CD4-positive, CD25-positive, alpha-beta regulatory T cell (primary cell): ENCODE measurements at regions not wholly inside any gene's neighbourhood (a gene's known extent, or its start where the extent isn't known, plus 50 kb on each side); places are given as distances from the start of the nearest gene placed in this dataset.

ENCODE experiments used
- ATAC-seq, 2 donors: fragments of 150-1000 bp; cut with Tn5 transposase; one replicate each; pipeline ENCODE4 v1.10.0; 2021; ENCODE audit warnings: low read depth in 2 of 2, moderate number of reproducible peaks in 2 of 2, moderate library complexity in 1 of 2
- DNase-seq, 3 donors: peaks; one replicate each; pipeline versions ENCODE4 v3.0.0 to v3.0.0-alpha.2; 2012 to 2022; ENCODE audit warnings: mixed read lengths in 1 of 3
- H3K27ac ChIP-seq: one replicate; pipeline ENCODE4 v1.7.0; 2013; ENCODE audit warnings: mild to moderate bottlenecking, low read length; ENCODE audit not compliant: insufficient read depth, poor library complexity, severe bottlenecking
- H3K27me3 ChIP-seq: one replicate; pipeline ENCODE4 v1.7.0; 2013; ENCODE audit warnings: low read length; ENCODE audit not compliant: control insufficient read depth, insufficient read depth
- H3K36me3 ChIP-seq: one replicate; pipeline ENCODE4 v1.7.0; 2013; ENCODE audit warnings: mild to moderate bottlenecking, low read length, moderate library complexity; ENCODE audit not compliant: control insufficient read depth, insufficient read depth
- H3K4me1 ChIP-seq: 2 replicates; pipeline ENCODE4 v1.7.0; 2013; ENCODE audit warnings: mild to moderate bottlenecking, low read length; ENCODE audit not compliant: insufficient read depth, control insufficient read depth, poor library complexity, severe bottlenecking
- H3K4me3 ChIP-seq: one replicate; pipeline ENCODE4 v1.7.0; 2013; ENCODE audit warnings: low read depth, mild to moderate bottlenecking, low read length, moderate library complexity
- H3K9me3 ChIP-seq, 2 experiments: 1 replicate in 1 of 2; 2 replicates in 1 of 2; pipeline ENCODE4 v1.7.0; 2013; ENCODE audit warnings: low read length in 2 of 2, mild to moderate bottlenecking in 1 of 2, moderate library complexity in 1 of 2; ENCODE audit not compliant: control insufficient read depth in 2 of 2
- H3K27ac Mint-ChIP-seq, 3 donors: one replicate each; pipeline ENCODE4 v1.8.0; 2020 to 2022; ENCODE audit warnings: mild to moderate bottlenecking in 3 of 3, mixed read lengths in 3 of 3, moderate library complexity in 2 of 3
- H3K27me3 Mint-ChIP-seq: one replicate; pipeline ENCODE4 v1.8.0; 2022; ENCODE audit warnings: mild to moderate bottlenecking, mixed read lengths
- H3K36me3 Mint-ChIP-seq: one replicate; pipeline ENCODE4 v1.8.0; 2020; ENCODE audit warnings: mixed read lengths
- H3K4me1 Mint-ChIP-seq, 4 donors: one replicate each; pipeline ENCODE4 v1.8.0; 2020 to 2022; ENCODE audit warnings: mixed read lengths in 4 of 4, mild to moderate bottlenecking in 1 of 4
- H3K4me3 Mint-ChIP-seq, 4 donors: one replicate each; pipeline ENCODE4 v1.8.0; 2020 to 2022; ENCODE audit warnings: mild to moderate bottlenecking in 4 of 4, mixed read lengths in 4 of 4, moderate library complexity in 3 of 4
- H3K9me3 Mint-ChIP-seq, 7 donors: one replicate each; pipeline ENCODE4 v1.8.0; 2020 to 2022; ENCODE audit warnings: mixed read lengths in 7 of 7, mild to moderate bottlenecking in 3 of 7, moderate library complexity in 2 of 7

GRCh38 chr1:36735939-36736730, 253.4 kb upstream of the CSF3R start:
- no peaks in the 10 kb centered on the region for H3K4me1 Mint-ChIP-seq
- H3K4me3 ChIP-seq = no peak overlapping the region
- H3K27ac Mint-ChIP-seq = no peak overlapping the region
- H3K36me3 Mint-ChIP-seq = no peaks in the 10 kb centered on the region
- no peak for ATAC-seq
- peaks cover 4% of the 10 kb centered on the region for H3K27me3 ChIP-seq
- H3K4me3 Mint-ChIP-seq = no peak overlapping the region
- peaks cover 36% of the 10 kb centered on the region for H3K27me3 Mint-ChIP-seq
- peaks cover 0 to 3% of the 10 kb centered on the region in 2 experiments for H3K9me3 ChIP-seq
- peaks cover 0 to 4% (median 0%) of the 10 kb centered on the region in 7 donors for H3K9me3 Mint-ChIP-seq
- no peak overlapping the region for H3K27ac ChIP-seq
- no peaks in the 10 kb centered on the region for H3K4me1 ChIP-seq
- H3K36me3 ChIP-seq = no peaks in the 10 kb centered on the region
- no peak for DNase-seq

- peaks cover 4% of the 10 kb centered on the region for H3K27me3 ChIP-seq
- no peaks in the 10 kb centered on the region for H3K4me1 ChIP-seq
- no peak overlapping the region for H3K27ac ChIP-seq
- ATAC-seq (no peak), DNase-seq (no peak)
- Mint-ChIP-seq H3K27me3 (peaks cover 36% of the 10 kb centered on the region), H3K4me3 (no peak overlapping the region), H3K4me1 (no peaks in the 10 kb centered on the region), H3K9me3 (peaks cover 0 to 4% (median 0%) of the 10 kb centered on the region in 7 donors), H3K27ac (no peak overlapping the region), H3K36me3 (no peaks in the 10 kb centered on the region)
- no peaks in the 10 kb centered on the region for H3K36me3 ChIP-seq
- H3K9me3 ChIP-seq = no peaks in the 10 kb centered on the region
- no peak overlapping the region for H3K4me3 ChIP-seq
Observed at GRCh38 chr1:36735436-36735835, 252.7 kb upstream of the CSF3R start.

GRCh38 chr1:36734356-36734755, 251.6 kb upstream of the CSF3R start:
- no peaks in the 10 kb centered on the region for H3K9me3 ChIP-seq
- H3K27ac Mint-ChIP-seq = no peak overlapping the region
- H3K36me3 ChIP-seq = no peaks in the 10 kb centered on the region
- no peak overlapping the region for H3K4me3 ChIP-seq
- no peak for DNase-seq
- no peaks in the 10 kb centered on the region for H3K36me3 Mint-ChIP-seq
- H3K27me3 Mint-ChIP-seq = peaks cover 36% of the 10 kb centered on the region
- no peaks in the 10 kb centered on the region for H3K4me1 Mint-ChIP-seq
- H3K27ac ChIP-seq = no peak overlapping the region
- no peak overlapping the region for H3K4me3 Mint-ChIP-seq
- peaks cover 4% of the 10 kb centered on the region for H3K27me3 ChIP-seq
- no peaks in the 10 kb centered on the region for H3K4me1 ChIP-seq
- ATAC-seq = no peak
- peaks cover 0 to 4% (median 0%) of the 10 kb centered on the region in 7 donors for H3K9me3 Mint-ChIP-seq

DNA sequence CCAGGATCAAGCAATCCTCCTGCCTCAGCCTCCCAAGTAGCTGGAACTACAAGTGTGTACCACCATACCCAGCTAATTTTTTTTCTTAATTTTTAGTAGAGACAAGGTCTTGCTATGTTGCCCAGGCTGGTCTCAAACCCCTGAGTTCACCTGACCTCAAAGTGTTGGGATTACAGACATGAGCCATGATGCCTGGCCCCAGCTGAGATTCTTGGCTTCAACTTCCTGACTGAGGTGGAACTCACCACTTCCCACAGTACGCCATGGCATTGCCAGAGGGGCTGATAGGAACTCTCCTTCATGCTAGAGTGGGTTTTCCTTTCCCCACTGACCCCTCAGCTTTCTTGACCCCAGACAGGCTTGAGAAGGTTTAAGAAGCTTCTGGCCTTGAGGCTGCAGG, 251.0 kb upstream of the CSF3R start:
- Histone ChIP-seq H3K36me3 (no peaks in the 10 kb centered on the region), H3K9me3 (no peaks in the 10 kb centered on the region), H3K27ac (no peak overlapping the region), H3K4me3 (no peak overlapping the region), H3K4me1 (no peaks in the 10 kb centered on the region), H3K27me3 (peaks cover 4% of the 10 kb centered on the region)
- no peak for DNase-seq
- peaks cover 0 to 4% (median 0%) of the 10 kb centered on the region in 7 donors for H3K9me3 Mint-ChIP-seq
- H3K4me3 Mint-ChIP-seq = no peak overlapping the region
- peaks cover 33% of the 10 kb centered on the region for H3K27me3 Mint-ChIP-seq
- no peak for ATAC-seq
- H3K27ac Mint-ChIP-seq = no peak overlapping the region
- no peaks in the 10 kb centered on the region for H3K4me1 Mint-ChIP-seq
- H3K36me3 Mint-ChIP-seq = no peaks in the 10 kb centered on the region

- Histone ChIP-seq H3K27me3 (peaks cover 2% of the 10 kb centered on the region), H3K4me1 (no peaks in the 10 kb centered on the region), H3K27ac (no peak overlapping the region), H3K4me3 (no peak overlapping the region), H3K36me3 (no peaks in the 10 kb centered on the region), H3K9me3 (no peaks in the 10 kb centered on the region)
- H3K27ac Mint-ChIP-seq = no peak overlapping the region
- no peaks in the 10 kb centered on the region for H3K36me3 Mint-ChIP-seq
- ATAC-seq = no peak
- no peak for DNase-seq
- H3K27me3 Mint-ChIP-seq = peaks cover 26% of the 10 kb centered on the region
- H3K4me1 Mint-ChIP-seq = no peaks in the 10 kb centered on the region
- H3K9me3 Mint-ChIP-seq = peaks cover 0 to 4% (median 0%) of the 10 kb centered on the region in 7 donors
- no peak overlapping the region for H3K4me3 Mint-ChIP-seq
Observed at GRCh38 chr1:36732015-36732356, 249.3 kb upstream of the CSF3R start.

- H3K36me3 ChIP-seq = no peaks in the 10 kb centered on the region
- Mint-ChIP-seq H3K27ac (peak overlapping the region in 1 of 3 donors; percentile 76), H3K27me3 (peaks cover 21% of the 10 kb centered on the region), H3K36me3 (no peaks in the 10 kb centered on the region), H3K4me1 (no peaks in the 10 kb centered on the region), H3K4me3 (no peak overlapping the region), H3K9me3 (peaks cover 0 to 4% (median 0%) of the 10 kb centered on the region in 7 donors)
- H3K9me3 ChIP-seq = no peaks in the 10 kb centered on the region
- ATAC-seq = no peak
- H3K27me3 ChIP-seq = peaks cover 2% of the 10 kb centered on the region
- DNase-seq = peak in 1 of 3 donors; percentile 2
- H3K4me1 ChIP-seq = no peaks in the 10 kb centered on the region
- no peak overlapping the region for H3K4me3 ChIP-seq
- no peak overlapping the region for H3K27ac ChIP-seq
Observed at GRCh38 chr1:36731226-36732014, 248.7 kb upstream of the CSF3R start.

DNA sequence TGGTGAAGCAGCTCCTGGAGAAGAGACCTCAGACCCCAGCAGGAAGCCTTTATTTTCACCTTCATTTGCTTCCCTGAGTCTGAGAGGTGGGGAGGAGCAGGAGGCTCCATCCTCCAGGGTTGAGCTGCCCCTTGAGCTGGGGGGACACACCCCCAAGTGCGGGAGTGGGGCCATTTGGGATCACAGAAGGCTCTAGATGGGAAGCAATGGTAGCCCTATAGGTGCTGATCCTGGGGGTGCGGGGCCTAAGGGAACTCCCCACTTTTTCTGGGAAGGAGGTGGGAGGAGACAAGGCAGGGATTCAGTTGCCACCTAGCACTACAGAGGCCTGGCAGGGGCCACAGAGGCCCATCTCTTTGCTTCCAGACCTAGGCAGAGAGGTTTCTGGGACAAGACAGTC, 247.9 kb upstream of the CSF3R start:
- Histone ChIP-seq H3K9me3 (no peaks in the 10 kb centered on the region), H3K4me3 (no peak overlapping the region), H3K36me3 (no peaks in the 10 kb centered on the region), H3K4me1 (no peaks in the 10 kb centered on the region), H3K27ac (no peak overlapping the region), H3K27me3 (peaks cover 2% of the 10 kb centered on the region)
- no peak for DNase-seq
- H3K4me3 Mint-ChIP-seq = no peak overlapping the region
- H3K27ac Mint-ChIP-seq = no peak overlapping the region
- no peak for ATAC-seq
- peaks cover 0 to 4% (median 0%) of the 10 kb centered on the region in 7 donors for H3K9me3 Mint-ChIP-seq
- H3K4me1 Mint-ChIP-seq = no peaks in the 10 kb centered on the region
- peaks cover 23% of the 10 kb centered on the region for H3K27me3 Mint-ChIP-seq
- no peaks in the 10 kb centered on the region for H3K36me3 Mint-ChIP-seq
